ENCODE measurements at regions not wholly inside any gene's neighbourhood (a gene's known extent, or its start where the extent isn't known, plus 50 kb on each side); places are given as distances from the start of the nearest gene placed in this dataset.

- H3K27ac ChIP-seq (ENCODE audit: low read depth in 1 of 2, low read length in 2 of 2) = no peak overlapping the region
- 67% methylated on average over 4 of the region's 4 CpGs for WGBS
- no peaks in the 10 kb centered on the region for H3K27me3 ChIP-seq (ENCODE audit: control insufficient read depth in 4 of 4, insufficient read depth in 4 of 4, low read length in 3 of 4)
- no peak for DNase-seq (ENCODE audit: low spot score)
- no peaks in the 10 kb centered on the region for H3K9me3 ChIP-seq (ENCODE audit: control insufficient read depth in 4 of 4, low read length in 3 of 4)
- H3K36me3 ChIP-seq (ENCODE audit: control insufficient read depth in 4 of 4, insufficient read depth in 3 of 4, low read depth in 1 of 4, low read length in 3 of 4) = no peaks in the 10 kb centered on the region
- no peaks in the 10 kb centered on the region for H3K4me1 ChIP-seq (ENCODE audit: control insufficient read depth in 4 of 4, insufficient read depth in 4 of 4, low read length in 3 of 4)
- no peak overlapping the region for H3K4me3 ChIP-seq (ENCODE audit: low read depth in 1 of 3, low read length in 3 of 3)
- no peak overlapping the region for H3K9ac ChIP-seq (ENCODE audit: low read depth in 1 of 2, low read length in 2 of 2)
- TF ChIP-seq CTCF (IDR thresholded peaks at IDR 0.05; ENCODE audit: low read depth, low read length, missing input control) (peak; percentile 2), YY1 (IDR thresholded peaks at IDR 0.05) (no peak)
Observed at GRCh38 chr1:87951852-87952251, 623.2 kb downstream of the LMO4 start.

GRCh38 chr1:87953121-87953520 lies 624.4 kb downstream of the LMO4 start:
- DNase-seq (ENCODE audit: low spot score) = no peak
- no peaks in the 10 kb centered on the region for H3K4me1 ChIP-seq (ENCODE audit: control insufficient read depth in 4 of 4, insufficient read depth in 4 of 4, low read length in 3 of 4)
- no peaks in the 10 kb centered on the region for H3K27me3 ChIP-seq (ENCODE audit: control insufficient read depth in 4 of 4, insufficient read depth in 4 of 4, low read length in 3 of 4)
- no peak overlapping the region for H3K4me3 ChIP-seq (ENCODE audit: low read depth in 1 of 3, low read length in 3 of 3)
- no peak for TF ChIP-seq MAX (IDR thresholded peaks at IDR 0.05)
- no peak for TF ChIP-seq RXRA (IDR thresholded peaks at IDR 0.05)
- TF ChIP-seq FOXA1 (IDR thresholded peaks at IDR 0.05) = no peak
- TF ChIP-seq HNF4G (IDR thresholded peaks at IDR 0.05) = no peak
- no peak for TF ChIP-seq NR2F2 (IDR thresholded peaks at IDR 0.05)
- no peak for TF ChIP-seq HNF4A (conservative IDR thresholded peaks at IDR 0.05)
- TF ChIP-seq RAD21 (IDR thresholded peaks at IDR 0.05) = no peak
- no peak for TF ChIP-seq SP1 (IDR thresholded peaks at IDR 0.05)
- TF ChIP-seq FOXA2 (IDR thresholded peaks at IDR 0.05) = no peak
- no peak for TF ChIP-seq ZBTB33 (IDR thresholded peaks at IDR 0.05)
- no peak for TF ChIP-seq GABPA (IDR thresholded peaks at IDR 0.05 in 1 of 2, conservative IDR thresholded peaks at IDR 0.05 in 1 of 2)
- TF ChIP-seq YY1 (IDR thresholded peaks at IDR 0.05) = no peak
- no peak for TF ChIP-seq JUND (IDR thresholded peaks at IDR 0.05)
- no peak for TF ChIP-seq TAF1 (conservative IDR thresholded peaks at IDR 0.05)
- no peaks in the 10 kb centered on the region for H3K9me3 ChIP-seq (ENCODE audit: control insufficient read depth in 4 of 4, low read length in 3 of 4)
- H3K27ac ChIP-seq (ENCODE audit: low read depth in 1 of 2, low read length in 2 of 2) = no peak overlapping the region
- no peak overlapping the region for H3K9ac ChIP-seq (ENCODE audit: low read depth in 1 of 2, low read length in 2 of 2)
- WGBS = 73% methylated on average over 3 of the region's 3 CpGs
- H3K36me3 ChIP-seq (ENCODE audit: control insufficient read depth in 4 of 4, insufficient read depth in 3 of 4, low read depth in 1 of 4, low read length in 3 of 4) = no peaks in the 10 kb centered on the region

GRCh38 chr1:87953732-87954344 lies 625.2 kb downstream of the LMO4 start:
- peak; percentile 65 for DNase-seq (ENCODE audit: low spot score)
- Histone ChIP-seq H3K27me3 (ENCODE audit: control insufficient read depth in 4 of 4, insufficient read depth in 4 of 4, low read length in 3 of 4) (no peaks in the 10 kb centered on the region), H3K27ac (ENCODE audit: low read depth in 1 of 2, low read length in 2 of 2) (no peak overlapping the region), H3K36me3 (ENCODE audit: control insufficient read depth in 4 of 4, insufficient read depth in 3 of 4, low read depth in 1 of 4, low read length in 3 of 4) (no peaks in the 10 kb centered on the region), H3K9ac (ENCODE audit: low read depth in 1 of 2, low read length in 2 of 2) (no peak overlapping the region), H3K4me3 (ENCODE audit: low read depth in 1 of 3, low read length in 3 of 3) (no peak overlapping the region), H3K9me3 (ENCODE audit: control insufficient read depth in 4 of 4, low read length in 3 of 4) (no peaks in the 10 kb centered on the region), H3K4me1 (ENCODE audit: control insufficient read depth in 4 of 4, insufficient read depth in 4 of 4, low read length in 3 of 4) (no peaks in the 10 kb centered on the region)
- no peak for TF ChIP-seq FOXA1 (IDR thresholded peaks at IDR 0.05)
- TF ChIP-seq YY1 (IDR thresholded peaks at IDR 0.05) = no peak
- peak; percentile 96 to 97 for TF ChIP-seq RAD21 (IDR thresholded peaks at IDR 0.05)
- TF ChIP-seq HNF4A (conservative IDR thresholded peaks at IDR 0.05) = no peak
- no peak for TF ChIP-seq SP1 (IDR thresholded peaks at IDR 0.05)
- TF ChIP-seq CTCF (IDR thresholded peaks at IDR 0.05; ENCODE audit: low read depth, low read length, missing input control) = peak; percentile 87
- TF ChIP-seq ZBTB33 (IDR thresholded peaks at IDR 0.05) = no peak
- TF ChIP-seq MAX (IDR thresholded peaks at IDR 0.05) = no peak
- TF ChIP-seq RXRA (IDR thresholded peaks at IDR 0.05) = no peak
- TF ChIP-seq NR2F2 (IDR thresholded peaks at IDR 0.05) = no peak
- TF ChIP-seq TAF1 (conservative IDR thresholded peaks at IDR 0.05) = no peak
- TF ChIP-seq GABPA (IDR thresholded peaks at IDR 0.05 in 1 of 2, conservative IDR thresholded peaks at IDR 0.05 in 1 of 2) = no peak
- no peak for TF ChIP-seq JUND (IDR thresholded peaks at IDR 0.05)
- 10% methylated on average over 3 of the region's 3 CpGs for WGBS
